Ovary (tissue), 7 donors: ENCODE measurements at regions not wholly inside any gene's neighbourhood (a gene's known extent, or its start where the extent isn't known, plus 50 kb on each side); places are given as distances from the start of the nearest gene placed in this dataset.

Source experiments
- DNase-seq, 5 donors: peaks; one replicate each; pipeline ENCODE4 v3.0.0-alpha.2; 2019 to 2020
- H3K27ac ChIP-seq, 2 donors: fragments of 200-600 bp; one replicate each; pipeline versions ENCODE4 v1.5.1 to v1.8.0; 2019 to 2022
- H3K27me3 ChIP-seq: fragments of 200-600 bp; one replicate; pipeline ENCODE4 v1.8.0; 2022
- H3K36me3 ChIP-seq: fragments of 200-600 bp; sonication (generic); one replicate; pipeline ENCODE4 v1.5.1; 2019
- H3K4me1 ChIP-seq: one replicate; pipeline ENCODE4 v1.8.1; 2013; ENCODE audit warnings: mild to moderate bottlenecking, moderate library complexity; ENCODE audit not compliant: insufficient read depth
- H3K4me3 ChIP-seq: fragments of 200-600 bp; sonication (generic); one replicate; pipeline ENCODE4 v1.5.1; 2017
- H3K9me3 ChIP-seq, 2 donors: fragments of 200-600 bp in 1 of 2; sonication (generic) in 1 of 2; one replicate each; pipeline versions ENCODE4 v1.5.1 to v1.8.1; 2013 to 2019; ENCODE audit warnings: mild to moderate bottlenecking in 1 of 2, moderate library complexity in 1 of 2
- EP300 ChIP-seq: sonication (generic); formaldehyde crosslinking; IDR thresholded peaks from one replicate; pipeline ENCODE4 v1.6.1; 2017; ENCODE audit warnings: antibody characterized with exemption
- POLR2A ChIP-seq: fragments of 450-650 bp; IDR thresholded peaks from one replicate; pipeline ENCODE4 v1.6.1; 2017; ENCODE audit warnings: antibody characterized with exemption, mild to moderate bottlenecking, moderate library complexity
- WGBS, 3 donors: extraction: QIAGEN DNeasy Blood & Tissue Kit in 1 of 3; methylation state at CpG; one replicate each; pipeline versions ENCODE4 v1.1.5 to v1.1.7; 2013 to 2017; 5-methylcytosine and 5-hydroxymethylcytosine counted together
- intact Hi-C, 4 donors: fragments of 100-400 bp; cut with DNase I; formaldehyde crosslinking; loops; one replicate each; pipeline versions ENCODE4 v1.11.0 to v1.15.1; 2022 to 2023
- TF ChIP-seq, protein P1 (sequence below), 3 donors: fragments of 450-650 bp in 2 of 3; fragments of 200-600 bp in 1 of 3; IDR thresholded peaks; one replicate each; pipeline versions ENCODE4 v1.5.1 to v1.8.0; 2016 to 2022; ENCODE audit warnings: antibody characterized with exemption in 3 of 3, mild to moderate bottlenecking in 1 of 3
- donor health status: DM: no; HTN: no; CAD: no; lungs with moderate emphysema.
- donor health status: DM: no; HTN: no; CAD: no.
- donor health status: Bipolar disorder and iron deficiency.
- donor health status: DM: no; HTN: no; CAD: no.
- donor health status: DM: yes; HTN: yes; CAD: no.

DNA sequence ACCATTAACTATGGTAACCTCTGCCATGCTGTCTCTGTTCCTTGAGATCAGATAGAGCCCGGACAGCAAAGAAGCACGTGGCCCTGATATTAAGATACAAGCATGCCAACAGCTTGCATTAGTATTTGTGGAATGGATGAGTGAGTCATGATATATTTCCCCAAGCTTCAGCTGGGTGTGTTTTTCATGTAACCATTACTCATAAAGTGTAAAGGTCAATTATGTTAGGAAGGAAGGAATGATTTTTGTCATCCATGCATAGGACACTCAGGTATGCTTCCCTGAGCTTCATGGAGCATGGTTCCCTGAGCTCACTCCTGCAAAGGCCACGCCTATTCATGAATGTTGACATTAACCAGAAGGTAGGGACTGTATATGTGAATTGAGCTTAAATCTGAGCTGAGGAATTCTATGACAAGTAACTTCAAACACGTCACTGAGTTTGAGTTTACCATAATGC, 74.6 kb downstream of the ARL4C start:
- H3K4me1 ChIP-seq, result no peaks in the 10 kb centered on the region
- no peak overlapping the region for H3K27ac ChIP-seq
- no peak for TF ChIP-seq POLR2A
- TF ChIP-seq, protein P1, sequence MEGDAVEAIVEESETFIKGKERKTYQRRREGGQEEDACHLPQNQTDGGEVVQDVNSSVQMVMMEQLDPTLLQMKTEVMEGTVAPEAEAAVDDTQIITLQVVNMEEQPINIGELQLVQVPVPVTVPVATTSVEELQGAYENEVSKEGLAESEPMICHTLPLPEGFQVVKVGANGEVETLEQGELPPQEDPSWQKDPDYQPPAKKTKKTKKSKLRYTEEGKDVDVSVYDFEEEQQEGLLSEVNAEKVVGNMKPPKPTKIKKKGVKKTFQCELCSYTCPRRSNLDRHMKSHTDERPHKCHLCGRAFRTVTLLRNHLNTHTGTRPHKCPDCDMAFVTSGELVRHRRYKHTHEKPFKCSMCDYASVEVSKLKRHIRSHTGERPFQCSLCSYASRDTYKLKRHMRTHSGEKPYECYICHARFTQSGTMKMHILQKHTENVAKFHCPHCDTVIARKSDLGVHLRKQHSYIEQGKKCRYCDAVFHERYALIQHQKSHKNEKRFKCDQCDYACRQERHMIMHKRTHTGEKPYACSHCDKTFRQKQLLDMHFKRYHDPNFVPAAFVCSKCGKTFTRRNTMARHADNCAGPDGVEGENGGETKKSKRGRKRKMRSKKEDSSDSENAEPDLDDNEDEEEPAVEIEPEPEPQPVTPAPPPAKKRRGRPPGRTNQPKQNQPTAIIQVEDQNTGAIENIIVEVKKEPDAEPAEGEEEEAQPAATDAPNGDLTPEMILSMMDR (IDR thresholded peaks at IDR 0.05), result no peak
- no peak for TF ChIP-seq EP300
- H3K4me3 ChIP-seq, result no peak overlapping the region
- H3K27me3 ChIP-seq, result no peaks in the 10 kb centered on the region
- H3K9me3 ChIP-seq, result no peaks in the 10 kb centered on the region
- H3K36me3 ChIP-seq, result no peaks in the 10 kb centered on the region
- intact Hi-C loops, result no loop called here
- WGBS, 3 donors, result 43 to 52% (median 45%) methylated on average over 4 of the region's 4 CpGs
- DNase-seq, result no peak

DNA sequence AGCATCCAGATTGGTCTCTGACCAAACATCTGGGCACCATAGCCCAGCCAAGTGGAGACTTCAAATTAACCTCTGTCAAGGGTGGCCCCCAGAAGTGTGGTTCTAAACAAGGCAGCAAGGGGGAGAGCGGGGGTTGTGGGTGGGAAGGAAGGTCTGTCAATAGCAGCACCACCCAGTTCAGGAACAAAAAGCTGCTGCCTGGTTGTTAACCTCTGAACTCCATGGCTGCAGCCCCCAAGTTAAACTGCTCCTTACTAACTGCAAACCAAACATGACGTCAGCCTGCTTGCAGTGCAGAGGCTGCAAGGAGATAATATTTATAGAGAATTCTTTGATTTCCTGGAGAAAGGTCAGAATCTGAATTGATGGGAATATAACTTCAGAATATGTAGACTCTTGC, 76.5 kb downstream of the ARL4C start:
- WGBS, 3 donors, result 42 to 46% (median 46%) methylated on average over 2 of the region's 2 CpGs
- TF ChIP-seq, protein P1 (IDR thresholded peaks at IDR 0.05), result no peak
- TF ChIP-seq EP300, result no peak
- TF ChIP-seq POLR2A, result no peak
- DNase-seq, result no peak
- Histone ChIP-seq H3K27ac (no peak overlapping the region), H3K4me3 (no peak overlapping the region), H3K4me1 (no peaks in the 10 kb centered on the region), H3K27me3 (no peaks in the 10 kb centered on the region), H3K9me3 (no peaks in the 10 kb centered on the region), H3K36me3 (no peaks in the 10 kb centered on the region)
- intact Hi-C loops, result no loop called here

DNA sequence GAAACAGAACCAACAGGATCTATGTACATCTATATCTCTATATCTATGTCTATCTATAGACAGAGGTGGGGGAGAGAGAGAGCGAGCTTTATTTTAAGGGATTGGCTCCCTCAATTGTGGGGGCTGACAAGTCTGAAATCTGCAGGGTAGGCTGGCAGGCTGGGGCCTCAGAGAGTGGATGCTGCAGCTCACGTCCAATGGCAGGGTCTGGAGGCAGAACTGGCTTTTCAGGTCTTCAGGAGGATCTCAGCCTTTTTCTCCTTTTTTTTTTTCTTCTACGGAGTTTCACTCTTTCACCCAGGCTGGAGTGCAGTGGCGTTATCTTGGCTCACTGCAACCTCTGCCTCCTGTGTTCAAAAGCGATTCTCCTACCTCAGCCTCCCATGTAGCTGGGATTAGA, 77.2 kb downstream of the ARL4C start:
- no peak overlapping the region for H3K27ac ChIP-seq
- no peaks in the 10 kb centered on the region for H3K36me3 ChIP-seq
- H3K27me3 ChIP-seq, result no peaks in the 10 kb centered on the region
- intact Hi-C loops, result no loop called here
- no peaks in the 10 kb centered on the region for H3K9me3 ChIP-seq
- H3K4me1 ChIP-seq, result no peaks in the 10 kb centered on the region
- H3K4me3 ChIP-seq, result no peak overlapping the region
- 85 to 91% (median 88%) methylated on average over 5 of the region's 5 CpGs for WGBS, 3 donors
- no peak for DNase-seq
- TF ChIP-seq, protein P1 (IDR thresholded peaks at IDR 0.05), result no peak
- no peak for TF ChIP-seq EP300
- TF ChIP-seq POLR2A, result no peak

DNA sequence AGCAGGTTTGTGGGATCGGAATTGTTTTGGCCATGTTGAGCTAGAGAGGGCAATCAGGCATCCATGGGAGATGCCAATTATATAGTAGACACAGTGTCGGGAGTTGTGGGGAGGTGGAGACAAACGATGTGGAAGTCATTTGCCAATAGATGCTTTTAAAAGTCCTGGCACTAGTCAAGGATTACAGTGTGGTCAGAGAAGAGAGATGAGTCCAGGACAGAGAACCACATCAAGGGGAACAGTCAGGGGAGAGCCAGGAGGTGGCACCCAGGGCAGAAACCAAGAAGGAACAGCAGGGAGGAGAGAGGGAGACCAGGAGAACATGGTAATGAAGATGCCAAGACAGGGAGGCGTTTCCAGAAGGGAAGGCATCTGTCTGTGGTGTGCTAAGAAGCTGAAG, 81.2 kb downstream of the ARL4C start:
- TF ChIP-seq, protein P1 (IDR thresholded peaks at IDR 0.05), result no peak
- no peak for TF ChIP-seq POLR2A
- TF ChIP-seq EP300, result no peak
- H3K9me3 ChIP-seq, result no peaks in the 10 kb centered on the region
- no peak overlapping the region for H3K4me3 ChIP-seq
- no peak for DNase-seq
- intact Hi-C loops, result no loop called here
- H3K36me3 ChIP-seq, result no peaks in the 10 kb centered on the region
- H3K27me3 ChIP-seq, result no peaks in the 10 kb centered on the region
- 67 to 71% (median 70%) methylated on average over 4 of the region's 4 CpGs for WGBS, 3 donors
- no peak overlapping the region for H3K27ac ChIP-seq
- H3K4me1 ChIP-seq, result no peaks in the 10 kb centered on the region

DNA sequence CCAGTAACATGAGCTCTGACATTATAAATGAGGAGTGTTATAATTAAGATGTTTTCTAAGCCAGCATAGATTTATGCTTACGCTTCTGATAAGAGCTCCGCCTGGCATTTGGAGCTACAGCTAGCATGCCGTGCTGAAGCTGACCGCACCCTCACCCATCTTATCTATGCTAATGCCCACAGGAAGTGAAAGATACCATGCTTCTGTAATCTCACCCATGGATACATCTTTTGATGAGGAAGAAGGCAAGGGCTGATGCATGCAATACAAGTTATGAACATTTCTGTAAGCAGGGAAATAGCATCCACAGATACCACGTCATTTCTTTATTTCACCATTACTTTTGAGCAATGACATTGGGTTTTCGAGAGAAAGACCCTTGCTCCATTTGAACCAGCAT, 82.3 kb downstream of the ARL4C start:
- H3K4me1 ChIP-seq, result no peaks in the 10 kb centered on the region
- intact Hi-C loops, result no loop called here
- H3K36me3 ChIP-seq, result no peaks in the 10 kb centered on the region
- no peak for DNase-seq
- 51 to 60% (median 56%) methylated on average over 6 of the region's 6 CpGs for WGBS, 3 donors
- H3K4me3 ChIP-seq, result no peak overlapping the region
- TF ChIP-seq, protein P1 (IDR thresholded peaks at IDR 0.05), result no peak
- no peak for TF ChIP-seq POLR2A
- no peak for TF ChIP-seq EP300
- H3K27me3 ChIP-seq, result no peaks in the 10 kb centered on the region
- no peak overlapping the region for H3K27ac ChIP-seq
- H3K9me3 ChIP-seq, result no peaks in the 10 kb centered on the region
